GM12872 (cell line): ENCODE measurements at regions not wholly inside any gene's neighbourhood (a gene's known extent, or its start where the extent isn't known, plus 50 kb on each side); places are given as distances from the start of the nearest gene placed in this dataset.

ENCODE experiments used
- TF ChIP-seq, protein P1 (sequence below): IDR thresholded peaks from 3 replicates; pipeline ENCODE4 v1.5.1; 2011; ENCODE audit warnings: low read depth, mild to moderate bottlenecking, low read length, moderate library complexity; ENCODE audit not compliant: insufficient read depth

DNA sequence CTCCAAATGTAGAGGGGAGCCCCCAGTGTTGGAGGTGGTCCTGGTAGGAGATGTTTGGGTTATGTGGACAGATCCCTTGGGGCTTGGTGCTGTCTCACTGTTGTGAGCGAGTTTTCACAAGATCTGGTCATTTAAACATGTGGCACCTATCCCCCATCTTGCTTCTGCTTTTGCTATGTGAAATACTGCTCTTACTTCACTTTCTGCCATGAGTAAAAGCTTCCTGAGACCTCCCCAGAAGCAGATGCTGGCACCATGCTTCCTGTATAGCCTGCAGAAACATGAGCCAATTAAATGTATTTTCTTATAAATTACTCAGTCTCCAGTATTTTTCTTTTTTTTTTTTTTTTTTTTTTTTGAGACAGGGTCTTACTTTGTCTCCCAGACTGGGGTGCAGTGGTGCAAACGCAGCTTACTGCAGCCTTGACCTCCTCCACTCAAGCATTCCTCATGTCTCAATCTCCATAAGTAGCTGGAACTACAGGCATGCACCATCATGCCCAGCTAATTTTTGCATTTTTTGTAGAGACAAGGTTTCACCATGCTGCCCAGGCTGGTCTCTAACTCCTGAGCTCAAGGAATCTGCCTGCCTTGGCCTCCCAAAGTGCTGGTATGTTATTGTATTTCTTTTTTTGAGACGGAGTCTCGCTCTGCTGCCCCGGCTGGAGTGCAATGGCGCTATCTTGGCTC is 177.1 kb downstream of the ALDH8A1 start:
- TF ChIP-seq, protein P1, sequence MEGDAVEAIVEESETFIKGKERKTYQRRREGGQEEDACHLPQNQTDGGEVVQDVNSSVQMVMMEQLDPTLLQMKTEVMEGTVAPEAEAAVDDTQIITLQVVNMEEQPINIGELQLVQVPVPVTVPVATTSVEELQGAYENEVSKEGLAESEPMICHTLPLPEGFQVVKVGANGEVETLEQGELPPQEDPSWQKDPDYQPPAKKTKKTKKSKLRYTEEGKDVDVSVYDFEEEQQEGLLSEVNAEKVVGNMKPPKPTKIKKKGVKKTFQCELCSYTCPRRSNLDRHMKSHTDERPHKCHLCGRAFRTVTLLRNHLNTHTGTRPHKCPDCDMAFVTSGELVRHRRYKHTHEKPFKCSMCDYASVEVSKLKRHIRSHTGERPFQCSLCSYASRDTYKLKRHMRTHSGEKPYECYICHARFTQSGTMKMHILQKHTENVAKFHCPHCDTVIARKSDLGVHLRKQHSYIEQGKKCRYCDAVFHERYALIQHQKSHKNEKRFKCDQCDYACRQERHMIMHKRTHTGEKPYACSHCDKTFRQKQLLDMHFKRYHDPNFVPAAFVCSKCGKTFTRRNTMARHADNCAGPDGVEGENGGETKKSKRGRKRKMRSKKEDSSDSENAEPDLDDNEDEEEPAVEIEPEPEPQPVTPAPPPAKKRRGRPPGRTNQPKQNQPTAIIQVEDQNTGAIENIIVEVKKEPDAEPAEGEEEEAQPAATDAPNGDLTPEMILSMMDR = no peak

DNA sequence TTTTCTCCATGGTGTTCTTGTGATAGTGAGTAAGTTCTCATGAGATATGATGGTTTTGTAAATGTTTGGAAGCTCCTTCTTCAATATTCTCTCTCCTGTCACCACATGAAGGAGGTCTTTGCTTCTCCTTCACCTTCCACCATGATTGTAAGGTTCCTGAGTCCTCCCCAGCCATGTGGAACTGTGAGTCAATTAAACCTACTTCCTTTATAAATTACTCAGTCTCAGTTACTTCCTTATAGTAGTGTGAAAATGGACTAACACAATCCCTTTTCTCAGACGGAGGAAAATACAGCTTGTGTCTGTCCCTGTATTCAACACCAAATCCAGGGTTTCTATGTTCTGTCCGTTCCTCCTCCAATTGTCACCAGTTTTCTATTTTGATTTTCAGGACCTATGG is 181.0 kb downstream of the ALDH8A1 start:
- TF ChIP-seq, protein P1 = no peak

DNA sequence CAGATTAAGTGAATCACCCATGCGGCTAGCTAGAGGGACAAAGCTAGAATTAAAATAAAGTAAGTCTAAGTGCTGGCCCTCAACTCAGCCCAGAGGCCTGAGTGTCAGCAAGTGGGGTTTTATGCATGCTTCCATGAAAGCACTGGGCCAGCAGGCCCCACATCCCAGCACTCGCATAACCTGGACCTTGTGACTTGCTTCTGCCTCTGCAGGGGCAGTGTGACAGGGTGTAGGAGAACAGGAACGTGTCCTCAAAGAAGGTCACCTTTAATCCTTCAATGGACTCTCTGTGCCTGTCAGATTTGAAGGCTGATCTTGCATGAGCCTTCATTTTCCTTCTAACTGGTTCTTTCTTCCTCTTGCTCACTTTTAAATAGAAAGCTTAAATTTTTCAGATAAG is 183.4 kb downstream of the ALDH8A1 start:
- TF ChIP-seq, protein P1 = no peak

DNA sequence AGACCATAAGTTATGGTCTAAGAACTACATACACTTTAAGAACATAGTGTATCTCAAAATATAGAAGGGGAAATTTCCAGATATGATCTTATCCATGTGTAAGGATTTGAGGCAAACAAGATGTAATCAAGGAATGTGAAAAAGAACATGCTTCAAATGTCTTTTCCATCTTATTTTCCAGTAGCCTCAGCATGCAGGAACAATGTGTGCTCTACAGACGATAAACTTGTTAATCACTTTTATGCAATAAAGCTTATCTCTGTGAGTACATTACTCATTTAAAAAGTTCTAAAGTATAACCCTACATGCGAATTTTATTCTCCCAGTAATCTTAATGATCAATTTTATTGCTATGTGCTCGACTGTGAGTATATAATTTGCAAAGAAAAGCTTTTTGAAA is 185.2 kb downstream of the ALDH8A1 start:
- TF ChIP-seq, protein P1 = no peak

DNA sequence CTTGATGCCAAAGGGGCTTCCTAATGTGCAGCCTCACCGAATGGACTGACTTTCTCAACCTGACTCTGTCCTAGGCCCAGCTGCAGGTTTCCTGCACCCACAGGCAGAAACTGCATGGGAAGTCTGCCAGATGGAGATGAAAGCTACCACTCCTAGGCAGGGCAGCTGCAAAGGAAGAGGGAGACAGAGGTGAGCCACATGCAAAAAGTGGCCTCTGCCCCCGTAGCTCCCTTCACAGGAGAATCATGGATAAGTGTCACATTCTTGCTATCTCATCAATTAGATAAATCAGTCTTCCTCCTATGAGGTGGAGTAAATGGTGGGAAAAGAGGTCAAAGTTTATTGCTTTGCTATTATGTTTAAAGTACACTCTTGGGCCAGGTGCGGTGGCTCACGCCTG is 191.3 kb downstream of the ALDH8A1 start:
- TF ChIP-seq, protein P1 = no peak

DNA sequence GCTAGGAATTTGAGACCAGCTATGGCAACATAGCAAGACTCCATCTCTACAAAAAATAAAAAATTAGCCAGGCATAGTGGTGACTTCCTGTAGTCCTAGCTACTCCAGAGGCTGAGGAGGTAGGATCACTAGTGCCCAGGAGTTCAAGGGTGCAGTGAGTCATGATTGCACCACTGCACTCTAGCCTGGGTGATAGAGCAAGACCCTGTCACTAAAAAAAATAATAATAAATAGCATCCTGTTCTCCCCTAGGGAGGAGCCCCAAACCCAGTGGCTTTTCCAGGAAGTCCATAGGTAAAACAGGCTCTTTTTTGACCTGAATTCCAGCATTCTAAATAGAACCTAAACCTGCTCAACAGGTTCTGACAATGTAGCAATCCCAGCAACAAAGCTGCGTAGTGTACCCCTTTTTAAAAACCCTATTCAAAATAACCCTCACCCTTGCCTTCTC is 192.0 kb downstream of the ALDH8A1 start:
- TF ChIP-seq, protein P1 = no peak

DNA sequence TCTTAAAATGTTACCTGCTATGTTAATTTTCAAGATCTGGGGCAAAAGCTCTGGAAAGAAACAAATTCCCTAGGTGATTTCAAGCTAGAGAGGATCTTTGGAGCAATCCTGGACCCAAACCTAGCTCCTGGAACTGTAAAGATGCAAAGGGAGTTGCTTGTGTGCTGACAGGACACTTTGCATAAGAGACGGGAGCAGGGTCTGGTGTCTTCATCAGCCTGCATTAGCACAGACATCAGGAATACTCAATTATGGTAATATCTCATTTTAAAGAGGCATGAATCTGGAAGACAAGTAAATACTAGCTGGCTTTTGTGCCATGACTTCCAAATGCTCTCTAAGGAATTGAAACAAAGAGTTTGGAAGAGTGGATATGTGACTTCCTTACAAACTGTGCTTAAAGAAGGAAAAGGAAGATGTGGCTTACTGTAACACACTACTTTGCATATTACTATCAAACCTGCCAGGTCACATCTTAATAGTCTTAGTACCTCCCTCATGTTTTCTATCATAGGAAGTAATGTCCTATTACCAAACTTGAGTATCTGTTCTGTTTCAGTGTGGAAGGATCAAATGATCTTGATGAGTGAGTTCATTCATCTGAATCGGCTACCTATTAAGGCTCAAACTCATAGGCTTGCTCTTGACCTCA is 193.4 kb downstream of the ALDH8A1 start:
- TF ChIP-seq, protein P1 = no peak
